Breast epithelium (tissue), 3 donors: ENCODE measurements at regions not wholly inside any gene's neighbourhood (a gene's known extent, or its start where the extent isn't known, plus 50 kb on each side); places are given as distances from the start of the nearest gene placed in this dataset.

Source experiments
- POLR2A ChIP-seq: fragments of 450-650 bp; IDR thresholded peaks from one replicate; pipeline ENCODE4 v1.6.1; 2016; ENCODE audit warnings: antibody characterized with exemption, mild to moderate bottlenecking, moderate library complexity
- POLR2AphosphoS5 ChIP-seq, 3 donors: sonication (generic); formaldehyde crosslinking; IDR thresholded peaks; one replicate each; pipeline ENCODE4 v1.6.1; 2017; ENCODE audit warnings: antibody characterized with exemption in 3 of 3
- TF ChIP-seq, protein P1 (sequence below), 3 donors: fragments of 450-650 bp; IDR thresholded peaks; one replicate each; pipeline ENCODE4 v1.5.1; 2016 to 2017; ENCODE audit warnings: antibody characterized with exemption in 3 of 3, mild to moderate bottlenecking in 3 of 3, moderate library complexity in 3 of 3

DNA sequence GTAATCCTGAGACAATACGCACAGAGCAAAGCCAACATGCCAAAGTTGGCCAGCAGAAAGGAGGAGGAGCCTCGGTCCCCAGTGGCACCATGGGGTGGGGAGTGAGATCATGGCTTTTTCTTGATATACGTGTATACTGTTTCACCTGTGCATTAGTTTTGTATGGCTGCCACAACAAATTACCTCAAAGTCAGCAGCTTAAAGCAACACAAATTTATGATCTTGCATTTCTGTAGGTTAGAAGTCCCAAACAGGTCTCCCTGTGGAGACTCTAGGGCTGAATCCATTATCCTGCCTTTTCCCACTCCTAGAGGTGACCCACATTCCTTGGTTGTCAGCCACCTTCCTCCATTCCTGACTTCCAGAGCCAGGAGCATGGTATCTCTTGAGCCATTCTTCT is 176.9 kb upstream of the NSMCE3 start:
- no peak for TF ChIP-seq POLR2AphosphoS5 (IDR thresholded peaks at IDR 0.05)
- no peak for TF ChIP-seq POLR2A
- TF ChIP-seq, protein P1, sequence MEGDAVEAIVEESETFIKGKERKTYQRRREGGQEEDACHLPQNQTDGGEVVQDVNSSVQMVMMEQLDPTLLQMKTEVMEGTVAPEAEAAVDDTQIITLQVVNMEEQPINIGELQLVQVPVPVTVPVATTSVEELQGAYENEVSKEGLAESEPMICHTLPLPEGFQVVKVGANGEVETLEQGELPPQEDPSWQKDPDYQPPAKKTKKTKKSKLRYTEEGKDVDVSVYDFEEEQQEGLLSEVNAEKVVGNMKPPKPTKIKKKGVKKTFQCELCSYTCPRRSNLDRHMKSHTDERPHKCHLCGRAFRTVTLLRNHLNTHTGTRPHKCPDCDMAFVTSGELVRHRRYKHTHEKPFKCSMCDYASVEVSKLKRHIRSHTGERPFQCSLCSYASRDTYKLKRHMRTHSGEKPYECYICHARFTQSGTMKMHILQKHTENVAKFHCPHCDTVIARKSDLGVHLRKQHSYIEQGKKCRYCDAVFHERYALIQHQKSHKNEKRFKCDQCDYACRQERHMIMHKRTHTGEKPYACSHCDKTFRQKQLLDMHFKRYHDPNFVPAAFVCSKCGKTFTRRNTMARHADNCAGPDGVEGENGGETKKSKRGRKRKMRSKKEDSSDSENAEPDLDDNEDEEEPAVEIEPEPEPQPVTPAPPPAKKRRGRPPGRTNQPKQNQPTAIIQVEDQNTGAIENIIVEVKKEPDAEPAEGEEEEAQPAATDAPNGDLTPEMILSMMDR (IDR thresholded peaks at IDR 0.05) = no peak
